GM12878 (cell line): ENCODE measurements at regions not wholly inside any gene's neighbourhood (a gene's known extent, or its start where the extent isn't known, plus 50 kb on each side); places are given as distances from the start of the nearest gene placed in this dataset.

ENCODE experiments used
- ATAC-seq: fragments of 200-7000 bp; cut with Tn5 transposase; 3 replicates; pipeline ENCODE4 v1.9.1; 2020; ENCODE audit warnings: mild to moderate bottlenecking, moderate library complexity
- BruUV-seq: library from RNA; stranded (reverse); fragments of 400-500 nt; replicated peaks from 2 replicates; lab custom pipeline; 2021; lab: Mats Ljungman, UMichigan
- CTCF ChIA-PET: fragments of 300-600 bp; sonication (Branson Sonifier 250); formaldehyde crosslinking; extraction: SDS; loops from one replicate; lab custom pipeline; 2021; ENCODE audit warnings: inconsistent platforms; lab: Yijun Ruan, JAX
- POLR2A ChIA-PET: fragments of 350-600 bp; formaldehyde crosslinking; extraction: SDS; loops from one replicate; lab custom pipeline; 2021; ENCODE audit warnings: inconsistent platforms; lab: Charles Lee
- RAD21 ChIA-PET: fragments of 300-600 bp; sonication (Branson Sonifier 250); formaldehyde crosslinking; loops from one replicate; lab custom pipeline; 2023; ENCODE audit warnings: antibody characterized with exemption; ENCODE audit not compliant: unreplicated experiment; lab: Charles Lee
- SMC1A ChIA-PET: fragments of 300-600 bp; sonication (Branson Sonifier 250); formaldehyde crosslinking; loops from one replicate; lab custom pipeline; 2023; ENCODE audit not compliant: unreplicated experiment, uncharacterized antibody; lab: Charles Lee
- DNase-seq: peaks from one replicate; pipeline ENCODE4 v3.0.0-alpha.2; 2011; ENCODE audit warnings: low read depth, low spot score
- FAIRE-seq: peaks from 3 replicates; lab custom pipeline; 2011; peaks lifted over from hg19 to GRCh38; lab: Jason Lieb, UNC
- H2AFZ ChIP-seq: 2 replicates; pipeline ENCODE4 v1.6.0; 2011; ENCODE audit warnings: low read depth, low read length, control low read depth; ENCODE audit not compliant: control insufficient read depth
- H3K27ac ChIP-seq: 2 replicates; pipeline ENCODE4 v1.5.1; 2011; ENCODE audit warnings: control low read depth; ENCODE audit not compliant: control insufficient read depth, insufficient read depth
- H3K27me3 ChIP-seq, 2 experiments: replicated peaks in 1 of 2; 2 replicates each; pipeline versions ENCODE4 v1.6.0 to v1.6.1; 2011; ENCODE audit warnings: low read length in 1 of 2; ENCODE audit not compliant: control insufficient read depth in 2 of 2, insufficient read depth in 2 of 2
- H3K36me3 ChIP-seq, 2 experiments: 2 replicates each; pipeline ENCODE4 v1.5.1; 2011; ENCODE audit warnings: low read length in 1 of 2; ENCODE audit not compliant: control insufficient read depth in 2 of 2, insufficient read depth in 2 of 2
- H3K4me1 ChIP-seq: 2 replicates; pipeline ENCODE4 v1.6.1; 2011; ENCODE audit warnings: mild to moderate bottlenecking, low read length, moderate library complexity, mixed read lengths; ENCODE audit not compliant: control insufficient read depth, insufficient read depth
- H3K4me2 ChIP-seq: 2 replicates; pipeline ENCODE4 v1.6.0; 2011; ENCODE audit warnings: control low read depth; ENCODE audit not compliant: control insufficient read depth, insufficient read depth
- H3K4me3 ChIP-seq: fragments of 200-600 bp; sonication (generic); 2 replicates; pipeline ENCODE4 v1.5.1; 2016
- H3K79me2 ChIP-seq: 2 replicates; pipeline ENCODE4 v1.6.0; 2011; ENCODE audit warnings: low read length; ENCODE audit not compliant: control insufficient read depth, insufficient read depth
- H3K9ac ChIP-seq: 2 replicates; pipeline ENCODE4 v1.8.0; 2011; ENCODE audit warnings: low read length, control low read depth, mixed read lengths; ENCODE audit not compliant: control insufficient read depth, insufficient read depth
- H3K9me3 ChIP-seq: replicated peaks from 3 replicates; pipeline ENCODE4 v1.5.1; 2011; ENCODE audit warnings: mild to moderate bottlenecking, low read length; ENCODE audit not compliant: control insufficient read depth, insufficient read depth
- H4K20me1 ChIP-seq: 2 replicates; pipeline ENCODE4 v1.6.0; 2011; ENCODE audit not compliant: control insufficient read depth, insufficient read depth
- ATF7 ChIP-seq: fragments of 450-650 bp; IDR thresholded peaks from 2 replicates; pipeline ENCODE4 v1.6.1; 2016; ENCODE audit warnings: low read depth, mild to moderate bottlenecking
- CBX5 ChIP-seq: sonication (generic); IDR thresholded peaks from 2 replicates; pipeline ENCODE4 v1.6.1; 2016; ENCODE audit warnings: low read depth, moderate library complexity, mild to moderate bottlenecking, inconsistent platforms
- CEBPB ChIP-seq, 2 experiments: fragments of 150-350 bp in 1 of 2; IDR thresholded peaks; 2 replicates each; pipeline ENCODE4 v1.6.1; 2012 to 2014; ENCODE audit warnings: low read depth in 2 of 2, low read length in 2 of 2, borderline replicate concordance in 1 of 2, inconsistent platforms in 1 of 2
- ETV6 ChIP-seq, 2 experiments: fragments of 450-650 bp in 1 of 2; IDR thresholded peaks in 1 of 2; conservative IDR thresholded peaks in 1 of 2; 2 replicates each; pipeline ENCODE4 v1.6.1; 2014; ENCODE audit warnings: antibody characterized with exemption in 1 of 2, borderline replicate concordance in 1 of 2, low read depth in 1 of 2, mild to moderate bottlenecking in 1 of 2, moderate library complexity in 1 of 2
- HDAC6 ChIP-seq: fragments of 200-600 bp; sonication (generic); IDR thresholded peaks from one replicate; pipeline ENCODE4 v1.8.0; 2017; ENCODE audit warnings: antibody characterized with exemption; ENCODE audit not compliant: unreplicated experiment
- IKZF2 ChIP-seq, 2 experiments: fragments of 450-650 bp; IDR thresholded peaks; 2 replicates each; pipeline ENCODE4 v1.6.1; 2017; ENCODE audit warnings: mild to moderate bottlenecking in 2 of 2, moderate library complexity in 2 of 2
- KLF5 ChIP-seq: fragments of 450-650 bp; IDR thresholded peaks from 2 replicates; pipeline ENCODE4 v1.6.1; 2014; ENCODE audit warnings: mild to moderate bottlenecking; ENCODE audit not compliant: partially characterized antibody
- MTA2 ChIP-seq: fragments of 450-650 bp; IDR thresholded peaks from 2 replicates; pipeline ENCODE4 v1.6.1; 2016; ENCODE audit warnings: low read depth, mild to moderate bottlenecking, moderate library complexity
- MYB ChIP-seq: fragments of 150-350 bp; IDR thresholded peaks from 2 replicates; pipeline ENCODE4 v1.6.1; 2014; ENCODE audit warnings: mild to moderate bottlenecking, low read depth, low read length, borderline replicate concordance
- NFXL1 ChIP-seq: fragments of 450-650 bp; IDR thresholded peaks from 2 replicates; pipeline ENCODE4 v1.6.1; 2017; ENCODE audit warnings: antibody characterized with exemption, mild to moderate bottlenecking, borderline replicate concordance
- NR2C2 ChIP-seq: IDR thresholded peaks from 2 replicates; pipeline ENCODE4 v1.6.1; 2011; ENCODE audit warnings: borderline replicate concordance, low read depth; ENCODE audit not compliant: control insufficient read depth, insufficient read length
- PAX8 ChIP-seq: fragments of 450-650 bp; IDR thresholded peaks from 2 replicates; pipeline ENCODE4 v1.6.1; 2017; ENCODE audit warnings: mild to moderate bottlenecking, moderate library complexity
- WRNIP1 ChIP-seq: IDR thresholded peaks from 2 replicates; pipeline ENCODE4 v1.6.1; 2011; ENCODE audit warnings: low read depth, low read length, improper control_type of control experiment, borderline replicate concordance
- ZNF592 ChIP-seq: fragments of 450-650 bp; IDR thresholded peaks from 2 replicates; pipeline ENCODE4 v1.6.1; 2017; ENCODE audit warnings: mild to moderate bottlenecking, moderate library complexity
- ZNF687 ChIP-seq: fragments of 450-650 bp; IDR thresholded peaks from 2 replicates; pipeline ENCODE4 v1.6.1; 2017; ENCODE audit warnings: mild to moderate bottlenecking, moderate library complexity
- WGBS: methylation state at CpG from one replicate; pipeline ENCODE4 v1.1.6; 2016; ENCODE audit warnings: low lambda C conversion rate; ENCODE audit not compliant: insufficient replicate concordance, insufficient coverage; ENCODE audit errors: missing lambda C conversion rate; 5-methylcytosine and 5-hydroxymethylcytosine counted together
- in situ Hi-C: fragments of 300-500 bp; cut with MboI; formaldehyde crosslinking; loops from 9 replicates; pipeline ENCODE4 v1.14.3; 2018; ENCODE audit warnings: mixed read lengths
- intact Hi-C: fragments of 100-400 bp; cut with micrococcal nuclease; formaldehyde crosslinking; loops from one replicate; pipeline ENCODE4 v1.14.2; 2022; ENCODE audit not compliant: unreplicated experiment

- no peak for TF ChIP-seq ZNF687
- TF ChIP-seq, all 136 proteins: peak for 0
Measured at GRCh38 chr2:37792366-37792765, 120.9 kb upstream of the CDC42EP3 start (continued).

- POLR2A ChIA-PET, result no interaction called here
Measured at GRCh38 chr2:37793004-37793403, 121.6 kb upstream of the CDC42EP3 start.

More at GRCh38 chr2:37793004-37793403, 121.6 kb upstream of the CDC42EP3 start:
- Histone ChIP-seq H2AFZ (no peak overlapping the region), H3K9me3 (no peaks in the 10 kb centered on the region; the same call in 2 of the 3 replicates), H3K79me2 (no peaks in the 10 kb centered on the region), H3K4me2 (no peak overlapping the region), H3K27me3 (no peaks in the 10 kb centered on the region), H3K27ac (no peak overlapping the region), H3K9ac (no peak overlapping the region), H3K4me1 (0 out of 2 replicates have a peak, but pooled peaks cover under 1% of the 10 kb centered on the region), H4K20me1 (no peaks in the 10 kb centered on the region), H3K36me3 (no peaks in the 10 kb centered on the region), H3K4me3 (no peak overlapping the region)
- ChIA-PET RAD21 (no interaction called here), SMC1A (interaction anchor here (1.0 kb wide), 1 partner anchor 117 kb away, joined by 3 read pairs; no protein-coding TSS in a partner anchor), CTCF (no interaction called here)
- no TSS peak for BruUV-seq
- DNase-seq, result no peak
- TF ChIP-seq CEBPB (IDR thresholded peaks at IDR 0.05; ENCODE audit: borderline replicate concordance in 1 of 2, low read depth in 2 of 2, low read length in 2 of 2) (no peak), CBX5 (no peak), KLF5 (no peak), MTA2 (no peak), WRNIP1 (no peak), PAX8 (no peak), ETV6 (conservative IDR thresholded peaks at IDR 0.05 in 1 of 2, IDR thresholded peaks at IDR 0.05 in 1 of 2; ENCODE audit: borderline replicate concordance in 1 of 2, low read depth in 1 of 2) (no peak), ZNF592 (no peak), MYB (no peak), NFXL1 (no peak), HDAC6 (no peak), NR2C2 (no peak), IKZF2 (IDR thresholded peaks at IDR 0.05) (no peak), ATF7 (no peak)
- in situ Hi-C loops, result no loop called here
- ATAC-seq, result no peak
- 89% methylated on average over 1 of the region's 1 CpG for WGBS
- intact Hi-C loops, result no loop called here
- FAIRE-seq, result no peak
